Heart left ventricle (tissue), 13 donors: ENCODE measurements at regions not wholly inside any gene's neighbourhood (a gene's known extent, or its start where the extent isn't known, plus 50 kb on each side); places are given as distances from the start of the nearest gene placed in this dataset.

Experiments used
- POLR2A ChIP-seq, 2 donors: fragments of 450-650 bp; IDR thresholded peaks; one replicate each; pipeline ENCODE4 v1.6.1; 2017; ENCODE audit warnings: antibody characterized with exemption in 2 of 2, mild to moderate bottlenecking in 2 of 2, moderate library complexity in 2 of 2
- TF ChIP-seq, protein P1 (sequence below), 12 donors: fragments of 200-600 bp; sonication (generic) in 4 of 12; IDR thresholded peaks; one replicate each; pipeline versions ENCODE4 v1.5.0 to v1.8.0; 2018 to 2022; ENCODE audit warnings: antibody characterized with exemption in 12 of 12, mild to moderate bottlenecking in 5 of 12
- donor health status: ischemic (EF 13 %, LVEDD 7.1; RV severe dilation, severe dysfunction).
- donor health status: DM: no; HTN: yes; CAD: no.
- donor health status: DM: no; HTN: no; CAD: no.
- donor health status: ischemic (EF 25% LVEDD 6.9; RV normal size, moderate dysfunction).
- donor health status: ischemic (EF 25% LVEDD 5.7; RV mildly dilated, moderate dysfunction).
- donor health status: ischemic (EF 35%, LVEDD 5.7; RV mildly dilated, moderate dysfunction).
- donor health status: nonischemic (EF 11% LVEDD 7.7; RV severe dilation, severe dysfunction).
- donor health status: DM: yes; HTN: yes; CAD: no.
- donor health status: PGD.
- donor health status: ischemic (EF 29% LVEDD 5.4; RV normal size, mild dysfunction).
- donor health status: nonischemic (EF 23%, LVEDD 6.1; RV moderate dilation, normal function).

DNA sequence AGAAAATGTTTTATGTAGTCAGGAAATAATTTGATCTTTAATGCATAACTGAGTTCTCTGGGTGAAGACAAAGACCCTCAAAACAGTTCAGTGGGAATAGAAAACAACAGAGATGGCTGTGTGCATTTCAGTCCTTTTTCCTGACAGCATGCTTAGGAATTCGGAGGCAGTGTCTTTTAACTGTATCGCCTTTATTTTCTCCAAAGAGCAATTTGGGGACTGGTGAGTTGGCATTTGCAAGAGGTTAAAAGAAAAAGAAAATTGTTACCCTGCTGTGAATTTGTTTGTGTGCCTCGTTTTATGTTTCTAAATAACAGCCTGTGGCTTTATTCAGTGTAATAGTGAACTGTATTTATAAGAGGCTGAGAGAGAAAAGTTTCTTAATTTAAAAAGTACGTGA, 227.8 kb upstream of the DMAC1 start:
- TF ChIP-seq, protein P1, sequence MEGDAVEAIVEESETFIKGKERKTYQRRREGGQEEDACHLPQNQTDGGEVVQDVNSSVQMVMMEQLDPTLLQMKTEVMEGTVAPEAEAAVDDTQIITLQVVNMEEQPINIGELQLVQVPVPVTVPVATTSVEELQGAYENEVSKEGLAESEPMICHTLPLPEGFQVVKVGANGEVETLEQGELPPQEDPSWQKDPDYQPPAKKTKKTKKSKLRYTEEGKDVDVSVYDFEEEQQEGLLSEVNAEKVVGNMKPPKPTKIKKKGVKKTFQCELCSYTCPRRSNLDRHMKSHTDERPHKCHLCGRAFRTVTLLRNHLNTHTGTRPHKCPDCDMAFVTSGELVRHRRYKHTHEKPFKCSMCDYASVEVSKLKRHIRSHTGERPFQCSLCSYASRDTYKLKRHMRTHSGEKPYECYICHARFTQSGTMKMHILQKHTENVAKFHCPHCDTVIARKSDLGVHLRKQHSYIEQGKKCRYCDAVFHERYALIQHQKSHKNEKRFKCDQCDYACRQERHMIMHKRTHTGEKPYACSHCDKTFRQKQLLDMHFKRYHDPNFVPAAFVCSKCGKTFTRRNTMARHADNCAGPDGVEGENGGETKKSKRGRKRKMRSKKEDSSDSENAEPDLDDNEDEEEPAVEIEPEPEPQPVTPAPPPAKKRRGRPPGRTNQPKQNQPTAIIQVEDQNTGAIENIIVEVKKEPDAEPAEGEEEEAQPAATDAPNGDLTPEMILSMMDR (IDR thresholded peaks at IDR 0.05): no peak
- no peak for TF ChIP-seq POLR2A (IDR thresholded peaks at IDR 0.05)
